H9 (cell line): ENCODE measurements at regions not wholly inside any gene's neighbourhood (a gene's known extent, or its start where the extent isn't known, plus 50 kb on each side); places are given as distances from the start of the nearest gene placed in this dataset.

ENCODE experiments used
- DNase-seq: peaks from one replicate; pipeline ENCODE4 v3.0.0-alpha.2; 2017
- H2AFZ ChIP-seq: one replicate; pipeline ENCODE4 v1.6.1; 2013; ENCODE audit warnings: mild to moderate bottlenecking, low read length, control low read depth, moderate library complexity
- H2AK5ac ChIP-seq: 2 replicates; pipeline ENCODE4 v1.6.1; 2013; ENCODE audit warnings: low read length, control low read depth, mixed read lengths; ENCODE audit not compliant: insufficient read length
- H2BK120ac ChIP-seq: one replicate; pipeline ENCODE4 v1.6.1; 2013; ENCODE audit warnings: low read depth, mild to moderate bottlenecking, low read length, control low read depth, inconsistent platforms; ENCODE audit not compliant: poor library complexity, severe bottlenecking
- H2BK12ac ChIP-seq: 2 replicates; pipeline ENCODE4 v1.6.1; 2013; ENCODE audit warnings: low read length, control low read depth, mixed read lengths, low read depth; ENCODE audit not compliant: insufficient read length
- H2BK15ac ChIP-seq: 2 replicates; pipeline ENCODE4 v1.6.1; 2013; ENCODE audit warnings: low read depth, low read length, control low read depth
- H2BK20ac ChIP-seq: one replicate; pipeline ENCODE4 v1.6.1; 2013; ENCODE audit warnings: low read depth, mild to moderate bottlenecking, low read length, control low read depth, inconsistent platforms; ENCODE audit not compliant: poor library complexity, severe bottlenecking
- H2BK5ac ChIP-seq: 2 replicates; pipeline ENCODE4 v1.6.1; 2013; ENCODE audit warnings: low read length, control low read depth, mixed read lengths; ENCODE audit not compliant: insufficient read length
- H3K14ac ChIP-seq: 2 replicates; pipeline ENCODE4 v1.6.1; 2013; ENCODE audit warnings: low read length, control low read depth; ENCODE audit not compliant: insufficient read depth
- H3K18ac ChIP-seq: 2 replicates; pipeline ENCODE4 v1.6.1; 2013; ENCODE audit warnings: low read depth, mild to moderate bottlenecking, mixed read lengths, low read length, control low read depth; ENCODE audit not compliant: insufficient read length
- H3K23ac ChIP-seq: 2 replicates; pipeline ENCODE4 v1.6.1; 2013; ENCODE audit warnings: low read length, control low read depth, mixed read lengths, low read depth; ENCODE audit not compliant: insufficient read length
- H3K23me2 ChIP-seq: 2 replicates; pipeline ENCODE4 v1.6.1; 2013; ENCODE audit warnings: low read depth, mild to moderate bottlenecking, mixed read lengths, low read length, control low read depth; ENCODE audit not compliant: insufficient read length, poor library complexity, severe bottlenecking
- H3K27ac ChIP-seq: 2 replicates; pipeline ENCODE4 v1.5.1; 2013; ENCODE audit warnings: low read length, control low read depth, mixed read lengths, low read depth; ENCODE audit not compliant: insufficient read length
- H3K27me3 ChIP-seq: 2 replicates; pipeline ENCODE4 v1.6.1; 2013; ENCODE audit warnings: low read length, control low read depth, inconsistent platforms; ENCODE audit not compliant: insufficient read depth
- H3K4ac ChIP-seq: 2 replicates; pipeline ENCODE4 v1.6.1; 2013; ENCODE audit warnings: low read depth, mild to moderate bottlenecking, control low read depth, inconsistent platforms, low read length, moderate library complexity
- H3K4me1 ChIP-seq: 2 replicates; pipeline ENCODE4 v1.6.1; 2013; ENCODE audit warnings: low read length, control low read depth, inconsistent platforms; ENCODE audit not compliant: insufficient read depth
- H3K4me2 ChIP-seq: 2 replicates; pipeline ENCODE4 v1.6.1; 2013; ENCODE audit warnings: low read length, control low read depth, mixed read lengths; ENCODE audit not compliant: insufficient read length, insufficient read depth
- H3K56ac ChIP-seq: 2 replicates; pipeline ENCODE4 v1.6.1; 2013; ENCODE audit warnings: low read depth, mild to moderate bottlenecking, mixed read lengths, low read length, control low read depth; ENCODE audit not compliant: insufficient read length
- H3K79me1 ChIP-seq: 2 replicates; pipeline ENCODE4 v1.6.1; 2013; ENCODE audit warnings: low read depth, mild to moderate bottlenecking, moderate library complexity, low read length, control low read depth, inconsistent platforms; ENCODE audit not compliant: insufficient read depth, poor library complexity, severe bottlenecking
- H3K79me2 ChIP-seq: 2 replicates; pipeline ENCODE4 v1.6.1; 2013; ENCODE audit warnings: low read length, control low read depth, inconsistent platforms; ENCODE audit not compliant: insufficient read depth
- H3K9ac ChIP-seq: 2 replicates; pipeline ENCODE4 v1.6.1; 2013; ENCODE audit warnings: low read length, control low read depth, mixed read lengths; ENCODE audit not compliant: insufficient read length; ENCODE audit errors: extremely low read depth
- H3K9me3 ChIP-seq: one replicate; pipeline ENCODE4 v1.6.1; 2013; ENCODE audit warnings: low read depth, low read length, inconsistent platforms; ENCODE audit not compliant: control insufficient read depth
- H3T11ph ChIP-seq: one replicate; pipeline ENCODE4 v1.6.1; 2013; ENCODE audit warnings: mild to moderate bottlenecking, low read length, control low read depth, inconsistent platforms
- H4K20me1 ChIP-seq: one replicate; pipeline ENCODE4 v1.6.1; 2013; ENCODE audit not compliant: control insufficient read depth, insufficient read length, insufficient read depth
- H4K5ac ChIP-seq: 2 replicates; pipeline ENCODE4 v1.6.1; 2013; ENCODE audit warnings: low read depth, mild to moderate bottlenecking, mixed read lengths, low read length, control low read depth; ENCODE audit not compliant: insufficient read length
- H4K8ac ChIP-seq: replicated peaks from 2 replicates; pipeline ENCODE4 v1.6.1; 2013; ENCODE audit warnings: low read length, control low read depth, mixed read lengths, low read depth; ENCODE audit not compliant: insufficient read length
- H4K91ac ChIP-seq: 2 replicates; pipeline ENCODE4 v1.6.1; 2013; ENCODE audit warnings: low read depth, mild to moderate bottlenecking, moderate library complexity, mixed read lengths, low read length, control low read depth; ENCODE audit not compliant: insufficient read length
- H3K27ac Mint-ChIP-seq, 3 experiments: 2 replicates in 2 of 3; 3 replicates in 1 of 3; pipeline ENCODE4 v1.8.0; 2020 to 2021; ENCODE audit warnings: mixed read lengths in 3 of 3, mild to moderate bottlenecking in 1 of 3, moderate library complexity in 1 of 3
- H3K27me3 Mint-ChIP-seq: 2 replicates; pipeline ENCODE4 v1.8.0; 2021; ENCODE audit warnings: low read depth, mild to moderate bottlenecking, moderate library complexity, mixed read lengths
- H3K36me3 Mint-ChIP-seq, 3 experiments: 2 replicates in 2 of 3; 3 replicates in 1 of 3; pipeline ENCODE4 v1.8.0; 2020 to 2021; ENCODE audit warnings: low read depth in 3 of 3, mixed read lengths in 3 of 3; ENCODE audit not compliant: insufficient read depth in 1 of 3
- H3K4me1 Mint-ChIP-seq, 2 experiments: 2 replicates each; pipeline ENCODE4 v1.8.0; 2020; ENCODE audit warnings: mixed read lengths in 2 of 2
- H3K4me3 Mint-ChIP-seq, 2 experiments: 2 replicates in 1 of 2; 3 replicates in 1 of 2; pipeline ENCODE4 v1.8.0; 2020 to 2021; ENCODE audit warnings: mild to moderate bottlenecking in 2 of 2, mixed read lengths in 2 of 2, moderate library complexity in 1 of 2
- H3K9me3 Mint-ChIP-seq, 2 experiments: 2 replicates in 1 of 2; 3 replicates in 1 of 2; pipeline ENCODE4 v1.8.0; 2020; ENCODE audit warnings: mild to moderate bottlenecking in 2 of 2, mixed read lengths in 2 of 2, moderate library complexity in 1 of 2
- WGBS: extraction: QIAGEN DNeasy Blood & Tissue Kit; methylation state at CpG from one replicate; pipeline ENCODE4 v1.1.7; 2013; ENCODE audit warnings: missing lambda C conversion rate, low lambda C conversion rate, mixed read lengths; ENCODE audit not compliant: insufficient read length; ENCODE audit errors: extremely low coverage; 5-methylcytosine and 5-hydroxymethylcytosine counted together
- TF ChIP-seq, protein P1 (sequence below): fragments of 200-600 bp; sonication (generic); conservative IDR thresholded peaks from 3 replicates; pipeline ENCODE4 v1.8.0; 2021; ENCODE audit warnings: antibody characterized with exemption, mild to moderate bottlenecking

DNA sequence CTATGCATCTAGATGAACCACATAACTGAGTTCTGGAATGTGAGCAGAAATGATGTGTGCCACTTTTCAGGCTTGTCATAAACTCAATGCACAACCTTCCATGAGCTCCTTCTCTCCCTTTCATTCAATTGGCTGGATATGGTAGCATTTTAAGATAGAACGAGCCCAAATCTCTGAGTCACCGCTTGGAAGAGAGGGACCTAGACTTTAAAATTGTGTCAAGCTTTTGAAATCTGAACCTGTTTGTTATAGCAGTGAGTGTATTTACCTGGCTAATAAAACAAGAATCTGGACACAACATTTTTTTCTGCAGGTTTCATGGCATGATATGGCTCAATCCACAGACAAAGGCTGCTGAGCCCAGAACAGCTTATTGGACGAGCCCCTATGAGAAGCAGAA lies 297.8 kb upstream of the SPRED2 start:
- no peak for DNase-seq
- Histone ChIP-seq H3K4me2 (no peak overlapping the region), H2AK5ac (no peak overlapping the region), H2BK12ac (no peak overlapping the region), H3K18ac (no peak overlapping the region), H4K5ac (no peak overlapping the region), H2BK15ac (no peak overlapping the region), H3K27me3 (no peaks in the 10 kb centered on the region), H3K9me3 (no peaks in the 10 kb centered on the region), H3K4ac (no peak overlapping the region), H3T11ph (no peak overlapping the region), H2BK5ac (no peak overlapping the region), H2AFZ (no peak overlapping the region), H2BK20ac (no peak overlapping the region), H4K91ac (no peak overlapping the region), H2BK120ac (no peak overlapping the region), H3K23ac (no peak overlapping the region), H3K9ac (no peak overlapping the region), H3K79me2 (no peaks in the 10 kb centered on the region), H4K20me1 (no peaks in the 10 kb centered on the region), H3K56ac (no peak overlapping the region), H3K23me2 (no peaks in the 10 kb centered on the region), H4K8ac (no peak overlapping the region), H3K27ac (no peak overlapping the region), H3K14ac (no peak overlapping the region), H3K79me1 (no peaks in the 10 kb centered on the region), H3K4me1 (no peaks in the 10 kb centered on the region)
- Mint-ChIP-seq H3K27ac (no peak overlapping the region; a peak in 1 of 7 replicates), H3K36me3 (peaks cover 0 to 7% (median 3%) of the 10 kb centered on the region in 3 experiments; a peak in 5 of 7 replicates), H3K9me3 (peaks cover 4 to 8% of the 10 kb centered on the region in 2 experiments; a peak in 3 of 5 replicates), H3K4me3 (no peak overlapping the region), H3K4me1 (peaks cover 7 to 12% of the 10 kb centered on the region in 2 experiments), H3K27me3 (peaks cover 4% of the 10 kb centered on the region; the same call in 1 of the 2 replicates)
- WGBS = no CpG with 5 or more reads among the region's 3 CpGs
- TF ChIP-seq, protein P1, sequence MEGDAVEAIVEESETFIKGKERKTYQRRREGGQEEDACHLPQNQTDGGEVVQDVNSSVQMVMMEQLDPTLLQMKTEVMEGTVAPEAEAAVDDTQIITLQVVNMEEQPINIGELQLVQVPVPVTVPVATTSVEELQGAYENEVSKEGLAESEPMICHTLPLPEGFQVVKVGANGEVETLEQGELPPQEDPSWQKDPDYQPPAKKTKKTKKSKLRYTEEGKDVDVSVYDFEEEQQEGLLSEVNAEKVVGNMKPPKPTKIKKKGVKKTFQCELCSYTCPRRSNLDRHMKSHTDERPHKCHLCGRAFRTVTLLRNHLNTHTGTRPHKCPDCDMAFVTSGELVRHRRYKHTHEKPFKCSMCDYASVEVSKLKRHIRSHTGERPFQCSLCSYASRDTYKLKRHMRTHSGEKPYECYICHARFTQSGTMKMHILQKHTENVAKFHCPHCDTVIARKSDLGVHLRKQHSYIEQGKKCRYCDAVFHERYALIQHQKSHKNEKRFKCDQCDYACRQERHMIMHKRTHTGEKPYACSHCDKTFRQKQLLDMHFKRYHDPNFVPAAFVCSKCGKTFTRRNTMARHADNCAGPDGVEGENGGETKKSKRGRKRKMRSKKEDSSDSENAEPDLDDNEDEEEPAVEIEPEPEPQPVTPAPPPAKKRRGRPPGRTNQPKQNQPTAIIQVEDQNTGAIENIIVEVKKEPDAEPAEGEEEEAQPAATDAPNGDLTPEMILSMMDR = no peak
